ENCODE measurements at regions not wholly inside any gene's neighbourhood (a gene's known extent, or its start where the extent isn't known, plus 50 kb on each side); places are given as distances from the start of the nearest gene placed in this dataset.

DNA sequence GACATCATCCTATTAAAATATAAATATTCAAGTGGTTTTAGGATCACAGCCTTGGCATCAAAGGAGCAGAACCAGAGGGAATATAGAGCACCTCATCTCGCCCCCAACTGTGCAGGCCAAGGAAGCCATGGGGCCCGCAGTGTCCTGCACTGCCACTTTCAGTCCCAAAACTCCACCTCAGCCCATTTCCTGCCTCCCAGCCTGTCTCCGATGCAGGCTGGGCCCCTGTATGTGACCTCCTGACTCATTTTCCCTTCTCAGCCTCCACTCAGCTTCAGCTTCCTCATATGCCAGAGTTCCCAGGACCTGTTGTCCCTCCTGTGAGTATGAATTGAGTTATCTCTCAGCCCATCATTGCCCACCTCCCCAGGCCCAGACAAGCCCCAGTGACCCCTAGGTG is 72.9 kb upstream of the GLI2 start (continued):
- TF ChIP-seq, protein P1, sequence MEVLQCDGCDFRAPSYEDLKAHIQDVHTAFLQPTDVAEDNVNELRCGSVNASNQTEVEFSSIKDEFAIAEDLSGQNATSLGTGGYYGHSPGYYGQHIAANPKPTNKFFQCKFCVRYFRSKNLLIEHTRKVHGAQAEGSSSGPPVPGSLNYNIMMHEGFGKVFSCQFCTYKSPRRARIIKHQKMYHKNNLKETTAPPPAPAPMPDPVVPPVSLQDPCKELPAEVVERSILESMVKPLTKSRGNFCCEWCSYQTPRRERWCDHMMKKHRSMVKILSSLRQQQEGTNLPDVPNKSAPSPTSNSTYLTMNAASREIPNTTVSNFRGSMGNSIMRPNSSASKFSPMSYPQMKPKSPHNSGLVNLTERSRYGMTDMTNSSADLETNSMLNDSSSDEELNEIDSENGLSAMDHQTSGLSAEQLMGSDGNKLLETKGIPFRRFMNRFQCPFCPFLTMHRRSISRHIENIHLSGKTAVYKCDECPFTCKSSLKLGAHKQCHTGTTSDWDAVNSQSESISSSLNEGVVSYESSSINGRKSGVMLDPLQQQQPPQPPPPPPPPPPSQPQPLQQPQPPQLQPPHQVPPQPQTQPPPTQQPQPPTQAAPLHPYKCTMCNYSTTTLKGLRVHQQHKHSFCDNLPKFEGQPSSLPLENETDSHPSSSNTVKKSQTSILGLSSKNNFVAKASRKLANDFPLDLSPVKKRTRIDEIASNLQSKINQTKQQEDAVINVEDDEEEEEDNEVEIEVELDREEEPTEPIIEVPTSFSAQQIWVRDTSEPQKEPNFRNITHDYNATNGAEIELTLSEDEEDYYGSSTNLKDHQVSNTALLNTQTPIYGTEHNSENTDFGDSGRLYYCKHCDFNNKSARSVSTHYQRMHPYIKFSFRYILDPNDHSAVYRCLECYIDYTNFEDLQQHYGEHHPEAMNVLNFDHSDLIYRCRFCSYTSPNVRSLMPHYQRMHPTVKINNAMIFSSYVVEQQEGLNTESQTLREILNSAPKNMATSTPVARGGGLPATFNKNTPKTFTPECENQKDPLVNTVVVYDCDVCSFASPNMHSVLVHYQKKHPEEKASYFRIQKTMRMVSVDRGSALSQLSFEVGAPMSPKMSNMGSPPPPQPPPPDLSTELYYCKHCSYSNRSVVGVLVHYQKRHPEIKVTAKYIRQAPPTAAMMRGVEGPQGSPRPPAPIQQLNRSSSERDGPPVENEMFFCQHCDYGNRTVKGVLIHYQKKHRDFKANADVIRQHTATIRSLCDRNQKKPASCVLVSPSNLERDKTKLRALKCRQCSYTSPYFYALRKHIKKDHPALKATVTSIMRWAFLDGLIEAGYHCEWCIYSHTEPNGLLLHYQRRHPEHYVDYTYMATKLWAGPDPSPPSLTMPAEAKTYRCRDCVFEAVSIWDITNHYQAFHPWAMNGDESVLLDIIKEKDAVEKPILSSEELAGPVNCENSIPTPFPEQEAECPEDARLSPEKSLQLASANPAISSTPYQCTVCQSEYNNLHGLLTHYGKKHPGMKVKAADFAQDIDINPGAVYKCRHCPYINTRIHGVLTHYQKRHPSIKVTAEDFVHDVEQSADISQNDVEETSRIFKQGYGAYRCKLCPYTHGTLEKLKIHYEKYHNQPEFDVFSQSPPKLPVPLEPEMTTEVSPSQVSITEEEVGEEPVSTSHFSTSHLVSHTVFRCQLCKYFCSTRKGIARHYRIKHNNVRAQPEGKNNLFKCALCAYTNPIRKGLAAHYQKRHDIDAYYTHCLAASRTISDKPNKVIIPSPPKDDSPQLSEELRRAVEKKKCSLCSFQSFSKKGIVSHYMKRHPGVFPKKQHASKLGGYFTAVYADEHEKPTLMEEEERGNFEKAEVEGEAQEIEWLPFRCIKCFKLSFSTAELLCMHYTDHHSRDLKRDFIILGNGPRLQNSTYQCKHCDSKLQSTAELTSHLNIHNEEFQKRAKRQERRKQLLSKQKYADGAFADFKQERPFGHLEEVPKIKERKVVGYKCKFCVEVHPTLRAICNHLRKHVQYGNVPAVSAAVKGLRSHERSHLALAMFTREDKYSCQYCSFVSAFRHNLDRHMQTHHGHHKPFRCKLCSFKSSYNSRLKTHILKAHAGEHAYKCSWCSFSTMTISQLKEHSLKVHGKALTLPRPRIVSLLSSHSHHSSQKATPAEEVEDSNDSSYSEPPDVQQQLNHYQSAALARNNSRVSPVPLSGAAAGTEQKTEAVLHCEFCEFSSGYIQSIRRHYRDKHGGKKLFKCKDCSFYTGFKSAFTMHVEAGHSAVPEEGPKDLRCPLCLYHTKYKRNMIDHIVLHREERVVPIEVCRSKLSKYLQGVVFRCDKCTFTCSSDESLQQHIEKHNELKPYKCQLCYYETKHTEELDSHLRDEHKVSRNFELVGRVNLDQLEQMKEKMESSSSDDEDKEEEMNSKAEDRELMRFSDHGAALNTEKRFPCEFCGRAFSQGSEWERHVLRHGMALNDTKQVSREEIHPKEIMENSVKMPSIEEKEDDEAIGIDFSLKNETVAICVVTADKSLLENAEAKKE (CRISPR knock-in tag; IDR thresholded peaks at IDR 0.05) = no peak
- TF ChIP-seq, protein P2, sequence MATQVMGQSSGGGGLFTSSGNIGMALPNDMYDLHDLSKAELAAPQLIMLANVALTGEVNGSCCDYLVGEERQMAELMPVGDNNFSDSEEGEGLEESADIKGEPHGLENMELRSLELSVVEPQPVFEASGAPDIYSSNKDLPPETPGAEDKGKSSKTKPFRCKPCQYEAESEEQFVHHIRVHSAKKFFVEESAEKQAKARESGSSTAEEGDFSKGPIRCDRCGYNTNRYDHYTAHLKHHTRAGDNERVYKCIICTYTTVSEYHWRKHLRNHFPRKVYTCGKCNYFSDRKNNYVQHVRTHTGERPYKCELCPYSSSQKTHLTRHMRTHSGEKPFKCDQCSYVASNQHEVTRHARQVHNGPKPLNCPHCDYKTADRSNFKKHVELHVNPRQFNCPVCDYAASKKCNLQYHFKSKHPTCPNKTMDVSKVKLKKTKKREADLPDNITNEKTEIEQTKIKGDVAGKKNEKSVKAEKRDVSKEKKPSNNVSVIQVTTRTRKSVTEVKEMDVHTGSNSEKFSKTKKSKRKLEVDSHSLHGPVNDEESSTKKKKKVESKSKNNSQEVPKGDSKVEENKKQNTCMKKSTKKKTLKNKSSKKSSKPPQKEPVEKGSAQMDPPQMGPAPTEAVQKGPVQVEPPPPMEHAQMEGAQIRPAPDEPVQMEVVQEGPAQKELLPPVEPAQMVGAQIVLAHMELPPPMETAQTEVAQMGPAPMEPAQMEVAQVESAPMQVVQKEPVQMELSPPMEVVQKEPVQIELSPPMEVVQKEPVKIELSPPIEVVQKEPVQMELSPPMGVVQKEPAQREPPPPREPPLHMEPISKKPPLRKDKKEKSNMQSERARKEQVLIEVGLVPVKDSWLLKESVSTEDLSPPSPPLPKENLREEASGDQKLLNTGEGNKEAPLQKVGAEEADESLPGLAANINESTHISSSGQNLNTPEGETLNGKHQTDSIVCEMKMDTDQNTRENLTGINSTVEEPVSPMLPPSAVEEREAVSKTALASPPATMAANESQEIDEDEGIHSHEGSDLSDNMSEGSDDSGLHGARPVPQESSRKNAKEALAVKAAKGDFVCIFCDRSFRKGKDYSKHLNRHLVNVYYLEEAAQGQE (IDR thresholded peaks at IDR 0.05; ENCODE audit: unreplicated experiment) = no peak
- TF ChIP-seq JUNB (IDR thresholded peaks at IDR 0.05; ENCODE audit: unreplicated experiment) (no peak), ZNF331 (CRISPR knock-in tag; IDR thresholded peaks at IDR 0.05; ENCODE audit: low read depth) (no peak), POLR2AphosphoS5 (IDR thresholded peaks at IDR 0.05; ENCODE audit: low read depth) (no peak), NANOG (IDR thresholded peaks at IDR 0.05; ENCODE audit: borderline replicate concordance) (no peak), CREB1 (CRISPR knock-in tag; IDR thresholded peaks at IDR 0.05; ENCODE audit: low read depth) (no peak)
